ENCODE measurements at regions not wholly inside any gene's neighbourhood (a gene's known extent, or its start where the extent isn't known, plus 50 kb on each side); places are given as distances from the start of the nearest gene placed in this dataset.

- TF ChIP-seq EZH2phosphoT487 (IDR thresholded peaks at IDR 0.05; ENCODE audit: borderline replicate concordance, low read length): no peak
- TF ChIP-seq, protein P1, sequence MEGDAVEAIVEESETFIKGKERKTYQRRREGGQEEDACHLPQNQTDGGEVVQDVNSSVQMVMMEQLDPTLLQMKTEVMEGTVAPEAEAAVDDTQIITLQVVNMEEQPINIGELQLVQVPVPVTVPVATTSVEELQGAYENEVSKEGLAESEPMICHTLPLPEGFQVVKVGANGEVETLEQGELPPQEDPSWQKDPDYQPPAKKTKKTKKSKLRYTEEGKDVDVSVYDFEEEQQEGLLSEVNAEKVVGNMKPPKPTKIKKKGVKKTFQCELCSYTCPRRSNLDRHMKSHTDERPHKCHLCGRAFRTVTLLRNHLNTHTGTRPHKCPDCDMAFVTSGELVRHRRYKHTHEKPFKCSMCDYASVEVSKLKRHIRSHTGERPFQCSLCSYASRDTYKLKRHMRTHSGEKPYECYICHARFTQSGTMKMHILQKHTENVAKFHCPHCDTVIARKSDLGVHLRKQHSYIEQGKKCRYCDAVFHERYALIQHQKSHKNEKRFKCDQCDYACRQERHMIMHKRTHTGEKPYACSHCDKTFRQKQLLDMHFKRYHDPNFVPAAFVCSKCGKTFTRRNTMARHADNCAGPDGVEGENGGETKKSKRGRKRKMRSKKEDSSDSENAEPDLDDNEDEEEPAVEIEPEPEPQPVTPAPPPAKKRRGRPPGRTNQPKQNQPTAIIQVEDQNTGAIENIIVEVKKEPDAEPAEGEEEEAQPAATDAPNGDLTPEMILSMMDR (IDR thresholded peaks at IDR 0.05; ENCODE audit: low read depth, low read length, poor library complexity, severe bottlenecking): no peak
- no peaks in the 10 kb centered on the region for H3F3A ChIP-seq (ENCODE audit: control insufficient read depth, insufficient read depth)
- H3K27me3 ChIP-seq (ENCODE audit: control insufficient read depth, low read length): no peaks in the 10 kb centered on the region
- no peaks in the 10 kb centered on the region for H4K20me1 ChIP-seq (ENCODE audit: control insufficient read depth, insufficient read depth, low read depth, low read length)
- no peak overlapping the region for H3K27ac ChIP-seq (ENCODE audit: low read depth, low read length)
- no peaks in the 10 kb centered on the region for H3K9me3 ChIP-seq (ENCODE audit: control insufficient read depth, insufficient read depth, low read length)
- H3K4me2 ChIP-seq (ENCODE audit: low read length): no peak overlapping the region
- H3K4me3 ChIP-seq (ENCODE audit: low read length): no peak overlapping the region
- no peaks in the 10 kb centered on the region for H3K9me2 ChIP-seq (replicated peaks; ENCODE audit: control insufficient read depth, low read length)
- H3K36me3 ChIP-seq (ENCODE audit: control insufficient read depth, low read length): no peaks in the 10 kb centered on the region
- H3K4me1 ChIP-seq (ENCODE audit: control insufficient read depth, low read length): no peaks in the 10 kb centered on the region
- H3K79me2 ChIP-seq (ENCODE audit: control insufficient read depth, low read length): no peaks in the 10 kb centered on the region
Measured at GRCh38 chr11:81026032-81026431, 1585.2 kb upstream of the TENM4 start.

- Histone ChIP-seq H3K4me2 (ENCODE audit: low read length) (no peak overlapping the region), H3K79me2 (ENCODE audit: control insufficient read depth, low read length) (no peaks in the 10 kb centered on the region), H3K9me2 (replicated peaks; ENCODE audit: control insufficient read depth, low read length) (no peaks in the 10 kb centered on the region), H4K20me1 (ENCODE audit: control insufficient read depth, insufficient read depth, low read depth, low read length) (no peaks in the 10 kb centered on the region), H3F3A (ENCODE audit: control insufficient read depth, insufficient read depth) (no peaks in the 10 kb centered on the region), H3K9me3 (ENCODE audit: control insufficient read depth, insufficient read depth, low read length) (no peaks in the 10 kb centered on the region), H3K4me3 (ENCODE audit: low read length) (no peak overlapping the region), H3K27ac (ENCODE audit: low read depth, low read length) (no peak overlapping the region), H3K27me3 (ENCODE audit: control insufficient read depth, low read length) (no peaks in the 10 kb centered on the region), H3K4me1 (ENCODE audit: control insufficient read depth, low read length) (no peaks in the 10 kb centered on the region), H3K36me3 (ENCODE audit: control insufficient read depth, low read length) (no peaks in the 10 kb centered on the region)
- no peak for TF ChIP-seq EZH2phosphoT487 (IDR thresholded peaks at IDR 0.05; ENCODE audit: borderline replicate concordance, low read length)
- TF ChIP-seq, protein P1 (IDR thresholded peaks at IDR 0.05; ENCODE audit: low read depth, low read length, poor library complexity, severe bottlenecking): no peak
Measured at GRCh38 chr11:81022057-81022456, 1581.2 kb upstream of the TENM4 start.

- H3K4me2 ChIP-seq (ENCODE audit: low read length): no peak overlapping the region
- TF ChIP-seq, protein P1 (IDR thresholded peaks at IDR 0.05; ENCODE audit: low read depth, low read length, poor library complexity, severe bottlenecking): no peak
- TF ChIP-seq EZH2phosphoT487 (IDR thresholded peaks at IDR 0.05; ENCODE audit: borderline replicate concordance, low read length): no peak
- H3K36me3 ChIP-seq (ENCODE audit: control insufficient read depth, low read length): no peaks in the 10 kb centered on the region
- no peaks in the 10 kb centered on the region for H3K9me2 ChIP-seq (replicated peaks; ENCODE audit: control insufficient read depth, low read length)
- H3K4me3 ChIP-seq (ENCODE audit: low read length): no peak overlapping the region
- H3K27me3 ChIP-seq (ENCODE audit: control insufficient read depth, low read length): no peaks in the 10 kb centered on the region
- no peaks in the 10 kb centered on the region for H3K79me2 ChIP-seq (ENCODE audit: control insufficient read depth, low read length)
- H4K20me1 ChIP-seq (ENCODE audit: control insufficient read depth, insufficient read depth, low read depth, low read length): no peaks in the 10 kb centered on the region
- H3K27ac ChIP-seq (ENCODE audit: low read depth, low read length): no peak overlapping the region
- no peaks in the 10 kb centered on the region for H3K4me1 ChIP-seq (ENCODE audit: control insufficient read depth, low read length)
- H3K9me3 ChIP-seq (ENCODE audit: control insufficient read depth, insufficient read depth, low read length): no peaks in the 10 kb centered on the region
- H3F3A ChIP-seq (ENCODE audit: control insufficient read depth, insufficient read depth): no peaks in the 10 kb centered on the region
Measured at GRCh38 chr11:81010631-81011030, 1569.8 kb upstream of the TENM4 start.

- no peaks in the 10 kb centered on the region for H3K9me2 ChIP-seq (replicated peaks; ENCODE audit: control insufficient read depth, low read length)
- no peaks in the 10 kb centered on the region for H3K27me3 ChIP-seq (ENCODE audit: control insufficient read depth, low read length)
- H4K20me1 ChIP-seq (ENCODE audit: control insufficient read depth, insufficient read depth, low read depth, low read length): no peaks in the 10 kb centered on the region
- H3K27ac ChIP-seq (ENCODE audit: low read depth, low read length): no peak overlapping the region
- H3K9me3 ChIP-seq (ENCODE audit: control insufficient read depth, insufficient read depth, low read length): no peaks in the 10 kb centered on the region
- H3K4me3 ChIP-seq (ENCODE audit: low read length): no peak overlapping the region
- no peaks in the 10 kb centered on the region for H3K4me1 ChIP-seq (ENCODE audit: control insufficient read depth, low read length)
- H3K79me2 ChIP-seq (ENCODE audit: control insufficient read depth, low read length): no peaks in the 10 kb centered on the region
- no peaks in the 10 kb centered on the region for H3F3A ChIP-seq (ENCODE audit: control insufficient read depth, insufficient read depth)
- no peak overlapping the region for H3K4me2 ChIP-seq (ENCODE audit: low read length)
- TF ChIP-seq EZH2phosphoT487 (IDR thresholded peaks at IDR 0.05; ENCODE audit: borderline replicate concordance, low read length): no peak
- TF ChIP-seq, protein P1 (IDR thresholded peaks at IDR 0.05; ENCODE audit: low read depth, low read length, poor library complexity, severe bottlenecking): no peak
- H3K36me3 ChIP-seq (ENCODE audit: control insufficient read depth, low read length): no peaks in the 10 kb centered on the region
Measured at GRCh38 chr11:81007046-81007445, 1566.2 kb upstream of the TENM4 start.
